ENCODE measurements at regions not wholly inside any gene's neighbourhood (a gene's known extent, or its start where the extent isn't known, plus 50 kb on each side); places are given as distances from the start of the nearest gene placed in this dataset.

- TF ChIP-seq ZC3H4 (CRISPR knock-in tag; IDR thresholded peaks at IDR 0.05; ENCODE audit: borderline replicate concordance) (no peak), ZBTB12 (CRISPR knock-in tag; IDR thresholded peaks at IDR 0.05) (no peak), HLTF (IDR thresholded peaks at IDR 0.05) (no peak)
Measured at GRCh38 chr16:79305074-79305473, 295.5 kb downstream of the MAF start (continued).

- no peaks in the 10 kb centered on the region for H3K9me1 ChIP-seq (ENCODE audit: control insufficient read depth, insufficient read depth, low read length)
- ChIA-PET CTCF (ENCODE audit: low intra/inter-chr PET ratio) (no interaction called here), POLR2A (no interaction called here)
- H3K36me3 ChIP-seq (ENCODE audit: control insufficient read depth, insufficient read depth, low read length) = no peaks in the 10 kb centered on the region
- intact Hi-C loops (cut with micrococcal nuclease) = no loop called here
- no peak overlapping the region for H3K9ac ChIP-seq (ENCODE audit: insufficient read depth in 1 of 2, low read depth in 2 of 2, low read length in 2 of 2)
- DNase-seq (ENCODE audit: extremely low read depth in 1 of 4, low spot score in 3 of 4) (peak in 1 of 4 experiments; percentile 17), FAIRE-seq (no peak), ATAC-seq (peak; percentile 57; the same call in 2 of the 3 replicates)
- H3K4me3 ChIP-seq = no peak overlapping the region
- H3K4me1 ChIP-seq (replicated peaks in 1 of 2; ENCODE audit: control insufficient read depth in 2 of 2, insufficient read depth in 2 of 2, low read length in 2 of 2) = no peaks in the 10 kb centered on the region
- H3K79me2 ChIP-seq (ENCODE audit: control insufficient read depth, insufficient read depth, low read length) = no peaks in the 10 kb centered on the region
- H3K27me3 ChIP-seq (ENCODE audit: control insufficient read depth in 2 of 2, insufficient read depth in 2 of 2, low read length in 2 of 2) = peaks cover 29 to 46% of the 10 kb centered on the region in 2 experiments
- no peak overlapping the region for H3K4me2 ChIP-seq (ENCODE audit: insufficient read depth, low read length)
- 0% methylated on average over 8 of the region's 8 CpGs for WGBS (ENCODE audit: insufficient coverage, low coverage, missing lambda C conversion rate)
- no peaks in the 10 kb centered on the region for H3K9me3 ChIP-seq (replicated peaks; ENCODE audit: control insufficient read depth, insufficient read depth, low read depth, low read length)
- H2AFZ ChIP-seq (ENCODE audit: low read depth, low read length) = no peak overlapping the region
- in situ Hi-C loops (cut with MboI) = no loop called here
- no peak overlapping the region for H3K27ac ChIP-seq (ENCODE audit: extremely low read depth, low read depth, low read length)
- no TSS peak for BruUV-seq (replicated peaks)
- TF ChIP-seq TSHZ1 (CRISPR knock-in tag; IDR thresholded peaks at IDR 0.05) (no peak), ZNF507 (tag; conservative IDR thresholded peaks at IDR 0.05) (no peak), ZNF586 (CRISPR knock-in tag; conservative IDR thresholded peaks at IDR 0.05) (no peak), HES1 (IDR thresholded peaks at IDR 0.05; ENCODE audit: low read depth) (no peak)
- H4K20me1 ChIP-seq (replicated peaks; ENCODE audit: control insufficient read depth, insufficient read depth, low read length) = peaks cover 6% of the 10 kb centered on the region
Measured at GRCh38 chr16:79303959-79304387, 296.6 kb downstream of the MAF start.
